Motor neuron (in vitro differentiated cells): ENCODE measurements at regions not wholly inside any gene's neighbourhood (a gene's known extent, or its start where the extent isn't known, plus 50 kb on each side); places are given as distances from the start of the nearest gene placed in this dataset.

Source experiments
- ATAC-seq, 8 experiments: fragments of 200-7000 bp; cut with Tn5 transposase; replicated peaks in 6 of 8; 2 replicates each; pipeline ENCODE4 v1.8.0; 2021; ENCODE audit warnings: mild to moderate bottlenecking in 8 of 8, moderate library complexity in 8 of 8
- H3K27ac ChIP-seq, 2 donors: fragments of 250-450 bp; sonication (Bioruptor Pico); 2 replicates each; pipeline ENCODE4 v1.9.0; 2021; ENCODE audit warnings: antibody characterized with exemption in 2 of 2, mild to moderate bottlenecking in 2 of 2, moderate library complexity in 1 of 2
- H3K4me1 ChIP-seq, 2 donors: fragments of 250-450 bp; sonication (Bioruptor Pico); replicated peaks in 1 of 2; 2 replicates each; pipeline ENCODE4 v1.6.1; 2021; ENCODE audit warnings: antibody characterized with exemption in 2 of 2, mild to moderate bottlenecking in 2 of 2, moderate library complexity in 1 of 2
- H3K4me3 ChIP-seq, 5 donors: fragments of 250-450 bp; sonication (Bioruptor Pico); 2 replicates each; pipeline ENCODE4 v1.9.0; 2021; ENCODE audit warnings: antibody characterized with exemption in 5 of 5, mild to moderate bottlenecking in 5 of 5, moderate library complexity in 4 of 5
- WGBS, 10 experiments: fragments of 450-650 bp; shearing (Covaris generic); methylation state at CpG; one replicate each; pipeline ENCODE4 v1.0.0; 2022; 5-methylcytosine and 5-hydroxymethylcytosine counted together
- in situ Hi-C, 9 experiments: fragments of 400-800 bp; cut with MboI; loops; one replicate each; pipeline ENCODE4 v1.15.0; 2021; ENCODE audit warnings: low sequenced_read_pairs in 9 of 9, low pct_unique_long_range_greater_than_20kb in 2 of 9; ENCODE audit not compliant: unreplicated experiment in 9 of 9

DNA sequence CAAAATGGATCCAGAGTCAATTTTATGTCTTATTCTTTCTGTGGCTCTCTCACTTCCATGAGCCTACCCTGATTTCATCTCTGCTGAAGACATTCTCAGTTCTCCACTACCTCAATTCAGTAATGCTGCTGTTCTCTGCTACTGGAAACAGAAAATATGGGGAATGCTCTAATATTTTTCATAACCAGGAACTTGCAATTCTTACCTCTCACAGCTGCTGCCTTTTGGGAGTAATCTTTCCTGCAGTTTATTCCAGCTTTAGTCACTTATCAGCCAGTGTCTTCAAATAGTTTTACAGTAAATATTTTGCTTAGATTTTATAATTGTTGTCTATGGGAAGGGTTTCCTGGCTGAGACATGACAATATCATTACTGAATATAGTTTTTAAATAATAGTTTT is 145.1 kb upstream of the UFM1 start:
- no peak overlapping the region for H3K27ac ChIP-seq
- no peak overlapping the region for H3K4me3 ChIP-seq
- in situ Hi-C loops: no loop called here
- no peak for ATAC-seq
- H3K4me1 ChIP-seq: no peaks in the 10 kb centered on the region

DNA sequence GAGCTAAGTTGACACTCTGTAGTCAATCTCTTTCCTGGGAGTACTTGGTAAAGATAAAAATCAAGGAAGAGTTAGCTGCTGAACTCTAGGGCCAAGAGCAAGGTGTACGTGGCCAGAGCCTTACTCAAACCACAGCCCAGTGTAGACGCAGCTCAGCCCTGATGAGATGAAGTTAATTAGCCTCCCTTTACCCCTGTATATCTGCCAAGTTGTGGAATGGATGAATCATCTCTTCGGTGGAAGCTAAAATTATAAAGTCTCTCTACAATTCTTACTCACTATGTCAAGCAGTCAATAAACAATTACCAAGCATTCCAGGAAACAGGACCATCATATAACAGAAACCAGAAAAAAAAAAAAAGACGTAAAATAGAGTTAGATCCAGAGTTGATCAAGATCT is 146.9 kb upstream of the UFM1 start:
- in situ Hi-C loops: no loop called here
- H3K27ac ChIP-seq: no peak overlapping the region
- WGBS, 10 experiments: 3 to 98% (median 84%) methylated on average over 1 to 4 of the region's 4 CpGs
- H3K4me3 ChIP-seq: no peak overlapping the region
- ATAC-seq: peak in 2 of 8 experiments; percentile 71 to 86
- H3K4me1 ChIP-seq: no peaks in the 10 kb centered on the region

DNA sequence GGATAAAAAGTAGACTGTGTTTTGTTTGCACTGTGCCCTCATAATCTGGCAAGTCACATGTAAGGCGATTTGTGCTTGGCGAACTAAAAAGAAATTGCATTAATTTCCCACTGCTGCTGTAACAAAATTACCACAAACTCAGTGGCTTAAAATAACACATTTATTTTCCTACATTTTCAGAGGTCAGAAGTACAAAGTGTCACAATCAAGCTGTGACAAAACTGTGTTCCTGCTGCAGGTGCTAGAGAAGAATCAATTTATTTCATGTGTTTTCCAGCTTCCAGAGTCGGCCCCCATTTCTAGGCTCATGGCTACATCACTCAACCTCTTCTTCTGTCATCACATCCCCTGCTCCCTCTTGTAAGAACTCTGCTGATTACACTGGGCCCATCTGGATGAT is 158.6 kb upstream of the UFM1 start:
- in situ Hi-C loops: no loop called here
- Histone ChIP-seq H3K4me1 (peaks cover 15 to 17% of the 10 kb centered on the region in 2 donors), H3K4me3 (no peak overlapping the region), H3K27ac (no peak overlapping the region)
- WGBS, 10 experiments: 42 to 100% (median 83%) methylated on average over 2 to 3 of the region's 3 CpGs; no CpG with 5 or more reads in 1 of the 10 experiments
- peak in 1 of 8 experiments; percentile 22 for ATAC-seq

DNA sequence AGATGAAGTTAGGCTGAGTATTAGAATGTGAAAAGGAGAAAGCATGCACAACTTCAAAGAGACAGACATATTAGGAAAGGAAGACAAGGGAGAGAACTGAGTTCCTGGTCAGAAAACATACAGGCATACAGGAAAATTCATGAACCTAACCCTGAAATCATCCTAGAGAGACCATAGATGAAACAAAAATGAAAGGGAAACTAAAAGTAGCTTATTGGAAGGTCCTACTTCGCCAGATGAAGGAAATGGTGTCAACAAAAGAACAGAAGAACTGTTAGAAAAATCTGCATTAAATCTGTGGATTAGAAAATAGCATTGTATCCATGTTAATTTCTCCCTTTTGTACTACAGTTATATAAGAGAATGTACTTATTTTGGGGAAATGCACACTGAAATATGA is 169.0 kb upstream of the UFM1 start:
- Histone ChIP-seq H3K27ac (no peak overlapping the region), H3K4me1 (no peaks in the 10 kb centered on the region), H3K4me3 (no peak overlapping the region)
- WGBS, 10 experiments: 25 to 93% (median 67%) methylated on average over 1 of the region's 1 CpG; no CpG with 5 or more reads in 1 of the 10 experiments
- ATAC-seq: peak in 2 of 8 experiments; percentile 42 to 60
- in situ Hi-C loops: no loop called here

DNA sequence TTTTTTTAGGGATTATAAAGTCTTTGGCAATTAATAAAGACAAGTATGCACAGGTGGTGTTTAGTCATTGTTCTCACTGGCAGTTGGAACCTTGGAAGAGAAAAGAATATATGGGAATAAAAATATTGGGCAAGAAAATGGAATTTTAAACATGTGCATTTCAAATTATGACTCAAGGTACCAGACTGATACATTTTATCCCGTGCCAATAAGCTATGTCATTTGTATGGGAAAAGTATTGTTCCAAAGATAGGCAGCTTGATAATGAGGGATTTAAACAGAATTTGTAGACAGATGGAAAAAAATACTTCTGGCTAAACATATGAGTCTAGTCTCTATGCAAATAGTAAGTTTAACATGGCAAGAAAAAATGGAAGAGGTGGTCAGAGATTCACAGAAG is 169.5 kb upstream of the UFM1 start:
- Histone ChIP-seq H3K4me1 (no peaks in the 10 kb centered on the region), H3K4me3 (no peak overlapping the region), H3K27ac (no peak overlapping the region)
- WGBS, 10 experiments: 0 to 100% (median 83%) methylated on average over 1 of the region's 1 CpG; no CpG with 5 or more reads in 1 of the 10 experiments
- ATAC-seq: peak in 2 of 8 experiments; percentile 47 to 58
- in situ Hi-C loops: no loop called here

DNA sequence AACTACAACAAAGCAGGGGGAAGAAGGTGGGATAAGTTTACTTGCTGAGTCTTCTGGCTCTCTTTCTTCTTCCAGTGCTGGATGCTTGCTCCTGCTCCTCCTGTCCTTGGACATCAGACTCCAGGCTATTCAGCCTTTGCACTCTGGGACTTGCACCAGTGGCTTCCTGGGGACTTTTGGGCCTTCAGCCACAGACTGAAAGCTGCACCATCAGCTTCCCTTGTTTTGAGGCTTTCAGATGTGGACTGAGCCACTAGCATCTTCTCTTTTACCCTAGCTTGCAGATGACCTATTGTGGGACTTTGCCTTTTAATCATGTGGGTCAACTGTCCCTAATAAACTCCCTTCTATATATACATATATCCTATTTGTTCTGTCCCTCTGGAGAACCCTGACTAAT is 173.0 kb upstream of the UFM1 start:
- no peak for ATAC-seq
- Histone ChIP-seq H3K27ac (no peak overlapping the region), H3K4me3 (no peak overlapping the region), H3K4me1 (no peaks in the 10 kb centered on the region)
- in situ Hi-C loops: no loop called here

DNA sequence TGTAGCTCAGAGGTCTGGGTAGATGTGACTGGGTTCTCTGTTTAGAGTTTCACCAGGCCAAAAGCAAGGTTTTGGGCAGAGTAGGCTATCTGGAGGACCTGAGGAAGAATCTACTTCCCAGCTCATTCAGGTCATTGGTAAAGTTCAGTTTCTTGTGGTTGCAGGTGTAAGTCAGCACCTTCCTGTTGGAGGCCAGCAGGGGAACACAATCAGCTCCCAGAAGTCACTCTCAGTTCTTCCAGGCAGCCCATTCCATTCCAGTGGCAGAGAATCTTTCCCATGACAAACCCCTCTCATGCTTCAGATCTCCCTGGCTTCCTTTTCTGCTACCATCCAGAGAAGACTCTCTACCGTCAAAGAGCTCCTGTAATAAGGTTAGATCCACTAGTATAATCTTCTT is 176.2 kb upstream of the UFM1 start:
- 67 to 100% (median 100%) methylated on average over 1 of the region's 1 CpG; no CpG with 5 or more reads in 5 of the 10 experiments for WGBS, 10 experiments

DNA sequence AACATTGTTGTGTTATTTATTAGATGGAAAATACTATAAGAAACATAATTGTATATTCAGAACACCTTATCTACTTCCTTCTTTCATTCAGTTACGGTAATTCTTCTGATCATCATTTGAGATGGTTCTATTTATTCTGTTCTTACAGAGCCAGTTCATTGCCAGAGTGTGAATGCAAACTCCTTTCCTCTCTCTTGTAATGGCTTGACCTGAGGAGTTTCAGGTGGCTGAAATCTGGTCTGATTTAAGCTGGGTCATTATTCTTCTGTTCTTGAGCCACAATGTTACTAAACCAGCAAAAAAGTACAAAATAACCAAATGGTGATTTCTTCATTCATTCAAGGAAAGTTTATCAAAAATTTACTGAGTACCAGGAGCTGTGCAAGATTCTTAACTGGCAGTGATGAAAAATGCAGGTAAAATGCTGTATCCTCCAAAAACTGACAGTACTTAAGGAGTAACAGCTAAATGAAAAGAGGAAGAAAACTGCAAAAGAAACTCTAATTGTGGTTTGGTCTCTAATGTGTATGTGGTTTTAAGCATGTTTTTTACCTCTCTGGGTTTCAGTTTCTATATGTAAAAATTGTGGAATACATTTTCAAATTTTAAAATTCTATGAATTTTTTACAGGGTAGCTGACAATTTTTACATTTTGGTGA is 182.4 kb upstream of the UFM1 start:
- H3K4me3 ChIP-seq: no peak overlapping the region
- no peak overlapping the region for H3K27ac ChIP-seq
- ATAC-seq: no peak
- no peaks in the 10 kb centered on the region for H3K4me1 ChIP-seq
- in situ Hi-C loops: no loop called here
- WGBS, 10 experiments: 25 to 100% (median 86%) methylated on average over 1 of the region's 1 CpG; no CpG with 5 or more reads in 2 of the 10 experiments

More for the DNA sequence above, 176.2 kb upstream of the UFM1 start:
- no peak for ATAC-seq
- H3K4me1 ChIP-seq: no peaks in the 10 kb centered on the region
- no peak overlapping the region for H3K4me3 ChIP-seq
- H3K27ac ChIP-seq: no peak overlapping the region
- in situ Hi-C loops: no loop called here

DNA sequence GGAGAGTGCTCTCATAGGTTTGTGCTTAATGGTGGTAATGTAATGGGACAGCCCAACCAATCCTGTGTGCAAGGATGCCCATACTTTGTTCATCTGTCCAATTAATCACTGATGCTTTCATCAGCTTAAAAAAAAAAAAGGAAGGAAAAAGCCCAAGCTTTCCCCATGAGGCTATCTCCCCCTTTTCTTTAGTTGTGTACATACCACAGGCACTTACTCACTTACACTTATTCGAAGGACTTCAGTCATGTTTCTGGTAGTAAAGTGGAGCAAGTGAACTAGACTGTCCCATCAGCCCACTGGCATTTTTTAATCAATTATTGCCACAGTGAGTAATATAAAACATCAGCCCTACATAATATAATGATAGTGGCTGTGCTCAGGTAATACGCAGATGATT is 183.5 kb upstream of the UFM1 start:
- no peaks in the 10 kb centered on the region for H3K4me1 ChIP-seq
- WGBS, 10 experiments: 0 to 100% (median 67%) methylated on average over 1 to 2 of the region's 2 CpGs; no CpG with 5 or more reads in 1 of the 10 experiments

DNA sequence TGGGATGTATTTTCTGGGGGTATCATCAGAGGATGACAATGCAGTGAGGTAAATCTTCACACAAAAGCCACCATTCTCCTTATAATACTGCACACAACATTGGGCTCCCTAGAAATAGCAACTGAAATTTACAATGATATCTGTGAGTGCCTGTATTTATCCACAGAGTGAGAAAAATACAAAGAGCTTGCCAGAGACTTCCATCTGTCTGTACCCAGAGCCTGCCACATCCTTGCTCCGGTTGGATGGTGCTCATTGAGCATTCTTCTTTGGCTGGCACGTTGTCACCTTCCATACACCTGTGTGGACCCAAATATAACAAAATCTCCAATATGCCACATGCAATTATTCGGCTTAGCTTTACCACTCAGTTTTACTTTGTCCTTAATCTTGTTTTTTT is 189.5 kb upstream of the UFM1 start:
- Histone ChIP-seq H3K27ac (no peak overlapping the region), H3K4me1 (no peaks in the 10 kb centered on the region), H3K4me3 (no peak overlapping the region)
- 33 to 100% (median 83%) methylated on average over 1 to 3 of the region's 3 CpGs; no CpG with 5 or more reads in 1 of the 10 experiments for WGBS, 10 experiments
- ATAC-seq: no peak
- in situ Hi-C loops: no loop called here

More for the DNA sequence above, 183.5 kb upstream of the UFM1 start:
- ATAC-seq: no peak
- H3K27ac ChIP-seq: no peak overlapping the region
- H3K4me3 ChIP-seq: no peak overlapping the region
- in situ Hi-C loops: no loop called here

DNA sequence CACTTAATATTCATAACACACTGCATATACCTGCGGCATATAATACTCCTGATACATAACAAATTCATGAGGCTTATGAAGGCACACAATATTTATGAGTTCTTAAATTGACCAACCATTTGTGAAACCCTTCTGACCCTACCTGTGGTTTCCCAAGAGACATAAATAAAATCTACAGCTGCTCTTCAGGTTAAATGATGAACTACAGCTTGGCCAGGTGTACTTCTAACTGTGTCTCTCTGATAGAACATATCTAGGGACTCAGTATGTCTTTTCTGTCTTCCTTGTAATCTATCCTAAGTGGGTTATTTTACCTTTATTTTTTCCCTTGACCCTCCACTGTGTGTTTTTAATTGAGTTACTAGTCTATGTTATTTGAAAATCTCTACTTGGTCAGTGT is 189.9 kb upstream of the UFM1 start:
- Histone ChIP-seq H3K4me3 (no peak overlapping the region), H3K27ac (no peak overlapping the region), H3K4me1 (no peaks in the 10 kb centered on the region)
- no peak for ATAC-seq
- in situ Hi-C loops: no loop called here
- 58 to 100% (median 93%) methylated on average over 1 of the region's 1 CpG; no CpG with 5 or more reads in 2 of the 10 experiments for WGBS, 10 experiments

DNA sequence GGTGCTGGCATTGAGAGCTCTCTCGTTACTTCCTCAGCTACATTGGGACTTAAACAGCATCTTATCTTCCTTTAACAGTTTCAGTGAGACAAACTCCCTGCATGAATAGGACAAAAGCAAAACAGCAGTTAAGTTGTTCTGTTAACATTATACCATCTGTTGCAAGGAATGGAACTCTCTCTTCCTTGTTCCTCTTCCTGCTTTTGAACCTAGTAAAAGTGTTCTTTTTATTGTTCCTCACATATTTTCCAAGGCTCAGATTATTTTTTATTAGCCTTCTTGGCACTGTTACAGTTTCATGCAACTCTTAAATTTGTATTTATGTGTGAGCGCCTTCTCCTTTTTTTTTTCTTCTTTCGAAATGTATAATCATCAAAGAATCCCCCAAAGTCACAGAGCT is 202.6 kb upstream of the UFM1 start:
- H3K27ac ChIP-seq: no peak overlapping the region
- WGBS, 10 experiments: 11 to 96% (median 73%) methylated on average over 1 to 3 of the region's 3 CpGs
- in situ Hi-C loops: no loop called here
- no peaks in the 10 kb centered on the region for H3K4me1 ChIP-seq
- H3K4me3 ChIP-seq: no peak overlapping the region
- no peak for ATAC-seq

DNA sequence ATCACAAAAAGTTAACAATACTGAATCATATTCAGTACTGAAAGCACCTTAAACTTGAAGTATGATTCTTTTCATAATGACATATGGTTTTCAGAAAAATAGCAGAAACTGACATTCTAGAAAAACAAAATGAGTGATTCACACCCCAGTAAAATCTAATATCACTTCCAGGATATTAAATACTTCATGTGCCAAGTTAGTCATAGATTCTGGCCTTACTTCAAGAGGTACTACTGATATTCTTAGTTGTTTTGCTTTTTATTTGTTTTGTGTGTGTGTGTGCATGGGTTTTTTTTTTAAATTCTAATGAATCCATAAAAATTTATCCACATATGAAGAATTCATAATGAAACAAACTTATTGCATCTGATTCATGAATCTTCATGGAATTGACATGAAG is 207.9 kb upstream of the UFM1 start:
- Histone ChIP-seq H3K27ac (no peak overlapping the region), H3K4me3 (no peak overlapping the region), H3K4me1 (no peaks in the 10 kb centered on the region)
- in situ Hi-C loops: no loop called here
- no peak for ATAC-seq

DNA sequence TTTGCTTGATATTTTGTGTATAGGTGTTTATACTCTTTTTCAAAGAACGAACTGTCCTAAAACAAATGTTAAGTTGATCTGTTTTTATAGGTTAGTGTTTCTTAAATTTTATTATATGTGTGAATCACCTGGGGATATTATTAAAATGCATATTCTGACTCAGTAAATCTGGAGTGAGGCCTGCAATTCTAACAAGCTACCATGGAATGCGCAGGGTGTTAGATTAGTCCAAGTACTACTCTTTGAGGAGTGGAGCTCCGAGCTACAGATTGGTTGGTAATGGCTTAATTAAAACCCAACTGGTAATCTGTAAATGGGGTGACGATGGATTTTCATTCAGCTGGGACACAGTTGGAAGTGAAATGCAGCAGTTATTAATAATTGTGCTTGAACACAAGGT is 214.1 kb upstream of the UFM1 start:
- Histone ChIP-seq H3K4me3 (no peak overlapping the region), H3K4me1 (no peaks in the 10 kb centered on the region), H3K27ac (no peak overlapping the region)
- WGBS, 10 experiments: 20 to 100% (median 73%) methylated on average over 1 to 4 of the region's 4 CpGs
- peak in 2 of 8 experiments; percentile 61 to 67 for ATAC-seq
- in situ Hi-C loops: no loop called here
